ENCODE measurements at regions not wholly inside any gene's neighbourhood (a gene's known extent, or its start where the extent isn't known, plus 50 kb on each side); places are given as distances from the start of the nearest gene placed in this dataset.

- no peaks in the 10 kb centered on the region for H3K9me3 ChIP-seq
- H3K27me3 ChIP-seq: no peaks in the 10 kb centered on the region
- no peaks in the 10 kb centered on the region for H3K36me3 ChIP-seq
- no peak overlapping the region for H3K4me3 ChIP-seq
- H3K4me1 ChIP-seq: no peaks in the 10 kb centered on the region
- no peak for DNase-seq
- no peak for TF ChIP-seq POLR2A (IDR thresholded peaks at IDR 0.05)
- TF ChIP-seq CTCF (IDR thresholded peaks at IDR 0.05): no peak
- no peak overlapping the region for H3K27ac ChIP-seq
Observed at GRCh38 chr20:11060423-11061185, 386.8 kb upstream of the JAG1 start.

DNA sequence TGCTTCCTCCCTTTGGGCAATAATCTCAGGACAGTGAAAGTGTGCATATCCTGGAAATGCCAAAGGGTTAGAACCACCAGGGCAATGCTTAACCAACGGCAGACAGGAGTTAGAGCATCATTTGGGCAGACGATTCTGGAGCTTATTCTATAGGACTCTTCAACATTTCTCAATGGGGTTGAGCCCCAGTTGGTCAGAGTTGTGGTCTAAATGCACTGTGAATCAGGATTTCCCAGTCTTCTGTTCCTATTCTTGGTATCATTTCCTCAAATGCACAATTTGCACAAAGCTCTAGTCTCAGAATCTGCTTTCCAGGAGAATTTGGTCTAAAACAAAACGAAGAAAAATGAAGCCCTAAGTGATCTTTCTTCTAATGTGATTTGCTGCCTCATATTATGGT, 389.6 kb upstream of the JAG1 start:
- DNase-seq: no peak
- H3K4me1 ChIP-seq: no peaks in the 10 kb centered on the region

DNA sequence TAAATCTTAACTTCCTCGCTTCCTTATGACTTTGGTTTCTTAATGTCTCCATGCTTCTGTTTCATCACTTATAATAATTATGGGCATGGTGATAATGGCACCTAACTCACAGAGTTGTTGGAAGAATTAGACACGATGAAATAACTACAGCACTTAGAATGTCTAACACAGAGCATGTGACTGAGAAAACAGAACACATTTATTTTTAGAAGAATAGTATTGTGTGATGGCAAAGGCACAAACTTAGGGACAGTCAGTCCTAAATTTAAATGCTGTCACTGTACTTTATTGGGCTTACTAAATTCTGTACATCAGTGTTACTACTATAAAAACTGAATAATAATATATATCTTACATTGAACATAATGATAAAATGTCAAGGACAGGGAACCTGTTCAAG, 391.1 kb upstream of the JAG1 start:
- Histone ChIP-seq H3K9me3 (no peaks in the 10 kb centered on the region), H3K27ac (no peak overlapping the region), H3K36me3 (no peaks in the 10 kb centered on the region), H3K27me3 (no peaks in the 10 kb centered on the region), H3K4me3 (no peak overlapping the region), H3K4me1 (no peaks in the 10 kb centered on the region)
- DNase-seq: no peak
- no peak for TF ChIP-seq POLR2A (IDR thresholded peaks at IDR 0.05)
- no peak for TF ChIP-seq CTCF (IDR thresholded peaks at IDR 0.05)

More for the DNA sequence above, 389.6 kb upstream of the JAG1 start:
- Histone ChIP-seq H3K27ac (no peak overlapping the region), H3K36me3 (no peaks in the 10 kb centered on the region), H3K4me3 (no peak overlapping the region), H3K9me3 (no peaks in the 10 kb centered on the region), H3K27me3 (no peaks in the 10 kb centered on the region)
- TF ChIP-seq POLR2A (IDR thresholded peaks at IDR 0.05) (no peak), CTCF (IDR thresholded peaks at IDR 0.05) (no peak)

GRCh38 chr20:11067359-11067758, 393.6 kb upstream of the JAG1 start:
- Histone ChIP-seq H3K27me3 (no peaks in the 10 kb centered on the region), H3K36me3 (no peaks in the 10 kb centered on the region), H3K4me1 (no peaks in the 10 kb centered on the region), H3K9me3 (no peaks in the 10 kb centered on the region), H3K27ac (no peak overlapping the region), H3K4me3 (no peak overlapping the region)
- DNase-seq: no peak
- TF ChIP-seq POLR2A (IDR thresholded peaks at IDR 0.05): no peak
- TF ChIP-seq CTCF (IDR thresholded peaks at IDR 0.05): no peak

GRCh38 chr20:11072982-11073381, 399.2 kb upstream of the JAG1 start:
- Histone ChIP-seq H3K27me3 (no peaks in the 10 kb centered on the region), H3K4me3 (no peak overlapping the region), H3K4me1 (no peaks in the 10 kb centered on the region), H3K9me3 (no peaks in the 10 kb centered on the region), H3K27ac (no peak overlapping the region), H3K36me3 (no peaks in the 10 kb centered on the region)
- no peak for DNase-seq
- TF ChIP-seq POLR2A (IDR thresholded peaks at IDR 0.05) (no peak), CTCF (IDR thresholded peaks at IDR 0.05) (no peak)

Data from Peyer's patch (tissue), 4 donors.